DOHH2 (cell line): ENCODE measurements at regions not wholly inside any gene's neighbourhood (a gene's known extent, or its start where the extent isn't known, plus 50 kb on each side); places are given as distances from the start of the nearest gene placed in this dataset.

Experiments
- EZH2phosphoT487 ChIP-seq: fragments of 200-600 bp; sonication (generic); IDR thresholded peaks from 2 replicates; pipeline ENCODE4 v1.6.1; 2017; ENCODE audit warnings: borderline replicate concordance, mild to moderate bottlenecking, antibody characterized with exemption, low read length, moderate library complexity, mixed read lengths
- TF ChIP-seq, protein P1 (sequence below): fragments of 200-600 bp; sonication (generic); IDR thresholded peaks from one replicate; pipeline ENCODE4 v1.5.1; 2014; ENCODE audit warnings: antibody characterized with exemption, mild to moderate bottlenecking, low read depth, low read length; ENCODE audit not compliant: poor library complexity, severe bottlenecking

DNA sequence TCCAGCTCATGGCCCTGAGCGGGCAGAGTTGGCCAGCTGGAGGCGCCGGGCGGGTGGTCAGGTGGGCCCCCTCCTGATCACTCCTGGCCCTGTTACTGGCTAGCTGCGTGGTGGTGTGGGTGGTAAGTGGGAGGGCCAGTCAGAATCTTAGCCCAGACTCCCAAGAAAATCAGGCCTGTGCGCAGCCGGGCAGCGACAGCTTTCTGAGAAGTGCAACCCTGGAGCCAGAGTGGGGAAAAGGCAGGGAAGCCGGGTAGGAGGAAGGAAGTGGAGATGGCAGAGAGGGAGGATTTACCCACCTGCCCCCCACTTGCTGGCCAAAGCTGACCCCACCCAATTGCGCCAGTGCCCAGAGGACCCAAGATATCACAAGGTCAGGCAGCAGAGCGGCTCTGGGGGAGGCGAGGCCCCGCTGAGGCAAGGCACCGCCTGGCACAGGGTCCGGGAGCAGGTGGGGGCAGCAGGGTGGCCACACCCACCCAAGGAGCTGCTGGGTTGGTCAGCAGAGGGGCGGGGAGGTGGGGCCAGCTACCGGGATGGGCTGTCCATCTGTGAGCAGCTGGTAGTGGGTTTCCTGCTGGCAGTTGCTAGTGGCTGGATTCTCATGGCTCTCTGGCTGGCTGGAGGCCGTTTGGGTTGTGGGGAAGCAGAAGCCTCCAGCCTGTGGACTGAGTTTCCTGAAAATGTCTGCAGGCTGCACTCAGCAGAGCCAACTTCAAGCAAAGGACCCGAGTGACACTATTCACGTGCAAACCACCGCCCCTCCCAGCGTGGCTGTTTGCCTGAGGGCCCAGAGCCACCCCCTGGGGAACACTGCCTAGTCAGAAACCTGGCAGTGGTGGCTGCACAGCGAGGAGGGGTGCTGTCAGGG, 196.4 kb downstream of the IGLL1 start:
- TF ChIP-seq, protein P1, sequence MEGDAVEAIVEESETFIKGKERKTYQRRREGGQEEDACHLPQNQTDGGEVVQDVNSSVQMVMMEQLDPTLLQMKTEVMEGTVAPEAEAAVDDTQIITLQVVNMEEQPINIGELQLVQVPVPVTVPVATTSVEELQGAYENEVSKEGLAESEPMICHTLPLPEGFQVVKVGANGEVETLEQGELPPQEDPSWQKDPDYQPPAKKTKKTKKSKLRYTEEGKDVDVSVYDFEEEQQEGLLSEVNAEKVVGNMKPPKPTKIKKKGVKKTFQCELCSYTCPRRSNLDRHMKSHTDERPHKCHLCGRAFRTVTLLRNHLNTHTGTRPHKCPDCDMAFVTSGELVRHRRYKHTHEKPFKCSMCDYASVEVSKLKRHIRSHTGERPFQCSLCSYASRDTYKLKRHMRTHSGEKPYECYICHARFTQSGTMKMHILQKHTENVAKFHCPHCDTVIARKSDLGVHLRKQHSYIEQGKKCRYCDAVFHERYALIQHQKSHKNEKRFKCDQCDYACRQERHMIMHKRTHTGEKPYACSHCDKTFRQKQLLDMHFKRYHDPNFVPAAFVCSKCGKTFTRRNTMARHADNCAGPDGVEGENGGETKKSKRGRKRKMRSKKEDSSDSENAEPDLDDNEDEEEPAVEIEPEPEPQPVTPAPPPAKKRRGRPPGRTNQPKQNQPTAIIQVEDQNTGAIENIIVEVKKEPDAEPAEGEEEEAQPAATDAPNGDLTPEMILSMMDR: no peak
- TF ChIP-seq EZH2phosphoT487: no peak
